ENCODE measurements at regions not wholly inside any gene's neighbourhood (a gene's known extent, or its start where the extent isn't known, plus 50 kb on each side); places are given as distances from the start of the nearest gene placed in this dataset.
"Not testable (repeated sequence)": the region's sequence is repeated elsewhere in the genome, so short reads cannot be mapped to it uniquely, and the experiment has no call there.

DNA sequence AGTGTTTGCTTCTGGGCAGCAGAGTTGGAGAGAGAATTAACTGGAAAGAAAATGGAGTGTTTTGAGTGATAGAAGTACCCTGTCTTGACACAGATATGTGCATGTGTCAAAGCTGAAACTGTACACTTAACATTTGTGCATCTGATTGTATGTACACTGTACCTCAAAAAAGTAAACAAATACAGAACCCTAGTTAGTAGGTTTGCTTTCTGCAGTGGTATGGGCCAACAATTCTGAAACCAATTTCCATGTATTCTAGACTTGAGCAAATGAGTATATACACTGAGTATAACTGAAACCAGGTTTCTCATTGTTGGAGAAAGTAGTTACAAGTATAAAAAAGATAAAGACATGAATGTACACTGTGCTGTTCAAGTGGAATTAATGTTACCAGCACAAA, 52.4 kb downstream of the ELAPOR2 start:
- no peak for DNase-seq

DNA sequence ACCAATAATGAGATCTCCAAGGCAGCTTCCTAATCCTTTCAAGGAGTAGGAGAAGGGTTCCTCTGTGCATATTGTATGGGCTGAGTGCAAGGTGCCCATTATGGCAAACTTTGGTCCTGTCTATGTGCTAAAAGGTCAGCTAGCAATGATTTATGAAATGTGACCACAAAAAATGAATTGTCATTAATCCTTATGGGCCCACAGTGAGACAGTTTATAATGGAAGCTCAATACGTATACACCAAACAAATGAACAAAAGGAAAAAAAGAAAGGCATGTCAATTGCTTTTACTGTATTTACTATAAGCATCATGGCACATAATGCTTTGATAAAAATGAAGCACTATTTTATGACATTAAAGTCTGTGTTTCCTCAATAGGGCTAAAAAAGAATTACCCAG, 54.5 kb downstream of the ELAPOR2 start:
- DNase-seq = no peak

DNA sequence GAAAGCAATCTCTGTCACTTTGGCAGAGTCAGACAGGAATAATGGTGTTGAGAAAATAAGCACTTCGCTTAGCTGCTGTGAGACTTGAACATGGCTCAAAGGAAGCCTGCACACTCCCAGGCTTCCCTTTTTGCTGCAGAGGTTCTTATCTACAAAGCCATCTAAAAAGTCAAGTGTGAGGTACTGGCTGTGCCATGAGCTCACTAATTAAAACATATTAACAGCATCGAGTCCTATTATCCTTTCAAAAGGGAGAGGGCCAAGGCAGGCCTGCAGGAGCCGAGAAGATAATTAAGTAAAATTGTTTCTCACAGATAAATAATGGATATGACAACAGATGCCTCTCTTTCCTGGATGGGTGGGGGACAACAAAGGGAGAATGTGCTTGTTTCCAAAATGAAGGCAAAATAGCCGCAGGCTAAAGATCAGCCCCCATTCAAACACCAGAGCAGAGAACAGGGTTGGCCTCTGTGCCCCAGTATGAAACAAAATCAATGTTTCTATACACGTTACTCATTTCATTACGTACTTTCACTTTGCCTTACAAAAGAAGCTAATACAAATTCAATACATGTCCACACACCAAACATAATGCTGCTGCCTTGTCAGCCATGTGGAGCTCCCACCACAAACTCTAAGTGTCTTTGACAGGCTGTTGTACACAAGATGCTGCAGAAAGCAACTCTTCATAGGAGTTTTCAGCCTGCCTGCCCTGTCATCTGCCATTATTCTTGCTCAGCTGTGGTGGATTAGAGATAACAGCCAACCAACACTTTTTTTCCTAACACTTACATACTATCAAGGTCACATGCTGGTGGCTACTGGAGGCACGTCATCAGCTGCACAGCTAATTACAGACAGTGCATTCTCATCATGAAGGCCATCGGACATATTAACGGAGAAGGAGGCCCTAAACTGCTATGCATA, 55.3 kb downstream of the ELAPOR2 start:
- no peak for DNase-seq

DNA sequence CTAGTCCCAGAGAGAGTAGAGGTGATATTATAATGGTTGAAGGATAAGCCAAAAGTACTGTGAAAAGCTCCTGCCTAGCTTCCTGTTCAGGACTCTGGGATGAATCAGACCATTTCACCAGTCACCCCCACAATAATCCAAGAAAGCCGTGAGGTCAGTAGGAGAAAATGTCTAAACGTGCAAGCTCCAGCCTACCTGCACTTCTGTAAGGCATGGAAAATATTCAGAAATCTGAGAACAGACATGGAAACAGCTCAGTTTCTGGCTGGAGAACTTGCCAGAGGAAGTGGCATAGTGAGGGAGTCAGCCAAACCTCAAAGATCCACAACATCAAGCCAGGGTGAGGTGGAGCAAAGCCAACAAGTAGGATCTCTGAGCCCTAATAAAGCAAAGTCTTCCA, 58.2 kb downstream of the ELAPOR2 start:
- no peak for DNase-seq

DNA sequence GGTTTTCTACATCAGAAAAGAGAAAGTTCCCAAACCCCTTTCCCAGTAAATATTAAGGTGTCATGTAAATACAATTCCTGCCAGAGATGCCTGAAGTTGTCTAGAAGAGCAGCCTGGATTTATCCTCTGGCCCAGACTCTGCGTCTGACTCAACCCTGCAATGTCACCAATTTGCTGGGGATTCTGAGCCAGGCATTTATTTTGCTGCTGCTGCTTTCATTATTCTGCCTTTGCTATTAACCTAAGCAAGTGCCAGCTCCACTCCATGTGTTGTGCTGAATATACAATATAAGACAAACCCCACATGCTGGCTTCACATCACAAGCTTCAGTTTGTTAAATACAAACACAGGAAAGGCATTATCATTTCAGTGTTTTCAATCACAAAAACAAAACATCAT, 59.1 kb downstream of the ELAPOR2 start:
- DNase-seq = no peak

DNA sequence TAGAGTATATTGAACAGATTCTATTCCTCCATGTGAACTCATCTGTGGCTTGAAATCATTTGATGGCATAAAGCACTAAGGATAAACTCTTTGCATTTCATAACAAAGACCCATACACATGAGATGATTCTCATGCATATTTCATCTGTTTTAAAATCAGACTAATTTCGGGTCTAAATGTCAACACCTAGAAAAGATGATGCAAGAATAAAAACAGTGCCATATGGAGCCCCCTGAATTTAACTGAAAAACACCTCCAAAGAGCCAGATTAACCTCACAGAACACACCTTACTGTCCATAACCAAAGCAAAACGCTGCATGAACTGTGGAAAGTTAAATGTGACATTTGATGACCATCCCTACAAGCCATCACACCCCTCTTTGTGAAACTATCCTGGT, 59.7 kb downstream of the ELAPOR2 start:
- DNase-seq = no peak

DNA sequence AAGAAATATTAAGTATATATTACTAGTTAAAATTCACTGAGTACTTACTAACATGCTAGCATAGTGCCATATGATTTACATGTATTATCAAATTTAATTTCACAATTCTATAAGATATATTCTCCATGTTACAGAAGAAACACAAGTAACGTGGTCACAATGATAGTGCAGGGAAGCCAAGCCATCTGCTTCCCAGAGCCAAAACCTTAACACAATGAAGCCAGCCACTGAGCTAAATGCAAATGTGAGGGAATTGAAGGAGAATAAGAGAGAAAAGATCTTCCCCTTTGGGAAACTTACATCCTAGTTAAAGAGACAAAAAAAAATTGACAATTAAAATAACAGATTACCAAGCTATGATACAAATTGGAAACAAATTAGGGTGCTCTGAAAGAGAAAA, 63.6 kb downstream of the ELAPOR2 start:
- no peak for DNase-seq

DNA sequence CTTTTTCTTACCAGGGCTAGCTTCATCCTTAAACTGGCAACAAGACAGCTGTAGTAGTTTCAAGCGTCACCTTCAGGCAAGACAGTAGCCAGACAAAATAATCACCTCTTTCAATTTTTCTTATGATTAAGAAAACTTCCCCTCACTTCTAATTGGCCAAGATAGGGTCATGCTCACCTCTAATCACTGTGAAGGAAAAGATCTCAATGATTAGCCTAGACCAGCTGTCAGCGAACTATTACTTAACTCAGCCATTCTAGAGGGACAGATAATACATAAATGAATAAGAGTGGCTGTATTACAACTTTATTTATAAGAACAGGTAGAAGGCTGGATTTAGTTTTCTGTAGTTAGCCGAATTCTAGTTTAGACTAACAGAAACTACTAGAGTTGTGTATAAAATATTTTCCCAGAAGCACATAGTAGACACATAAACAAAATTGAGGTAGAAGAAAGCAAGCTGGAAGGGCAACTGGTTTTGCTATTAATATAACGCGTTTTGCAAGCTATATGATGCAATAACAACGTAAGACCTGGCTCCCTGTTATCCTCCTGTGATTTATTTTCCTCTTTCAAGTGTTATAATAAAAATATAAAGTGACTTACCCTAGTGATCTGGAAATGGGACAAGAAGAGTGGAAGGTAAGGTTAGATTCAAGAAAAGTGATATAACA, 64.3 kb downstream of the ELAPOR2 start:
- DNase-seq = no peak

DNA sequence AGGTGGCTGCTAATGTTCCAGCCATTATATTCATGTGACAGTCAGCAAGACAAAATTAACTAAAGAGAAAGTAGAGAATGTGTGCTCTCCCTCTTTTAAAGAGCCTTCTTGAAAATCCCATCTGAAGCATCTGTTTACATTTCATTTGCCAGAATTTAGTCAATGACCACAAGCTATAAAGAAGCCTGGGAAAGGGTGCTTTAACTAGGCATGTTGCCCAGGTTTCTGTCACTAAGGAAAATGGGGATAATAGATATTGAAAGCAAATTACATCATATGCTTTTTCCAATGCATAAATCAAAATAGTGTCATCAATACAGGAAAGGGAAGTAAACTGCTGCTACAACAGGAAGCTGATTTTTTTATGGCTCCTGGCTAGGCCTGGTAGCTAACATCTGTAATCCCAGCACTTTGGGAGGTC, 67.7 kb downstream of the ELAPOR2 start:
- no peak for DNase-seq

DNA sequence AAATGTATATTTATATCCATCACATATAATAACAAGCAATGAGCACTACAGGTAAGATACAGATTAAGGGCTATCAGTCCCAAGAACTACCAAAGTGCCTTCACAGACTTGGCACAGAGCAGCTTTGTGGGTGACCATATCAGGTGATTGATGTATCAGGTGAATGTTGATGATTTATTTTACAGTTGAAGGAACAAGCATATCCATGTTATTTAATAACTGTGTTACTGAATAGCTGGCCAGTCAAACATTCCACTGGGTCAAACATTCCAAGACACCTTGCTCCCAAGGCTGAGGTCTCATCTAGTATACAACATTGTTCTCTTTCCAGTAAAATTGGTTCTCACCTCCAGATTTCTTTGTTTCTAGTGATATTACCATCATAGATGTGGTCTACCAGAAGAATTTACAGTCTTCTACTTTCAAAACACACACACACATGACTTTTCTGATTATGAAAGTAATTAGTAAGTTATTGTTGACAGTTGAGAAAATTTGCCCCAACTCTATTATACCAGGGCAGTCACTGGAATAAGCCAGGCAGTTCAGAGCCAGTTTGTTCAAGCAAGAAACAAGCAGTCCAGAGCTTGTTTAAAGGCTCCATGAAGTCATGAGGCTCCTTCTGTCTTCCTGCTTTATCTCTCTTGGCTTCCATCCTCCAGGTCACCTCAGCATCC, 68.2 kb downstream of the ELAPOR2 start:
- no peak for DNase-seq

DNA sequence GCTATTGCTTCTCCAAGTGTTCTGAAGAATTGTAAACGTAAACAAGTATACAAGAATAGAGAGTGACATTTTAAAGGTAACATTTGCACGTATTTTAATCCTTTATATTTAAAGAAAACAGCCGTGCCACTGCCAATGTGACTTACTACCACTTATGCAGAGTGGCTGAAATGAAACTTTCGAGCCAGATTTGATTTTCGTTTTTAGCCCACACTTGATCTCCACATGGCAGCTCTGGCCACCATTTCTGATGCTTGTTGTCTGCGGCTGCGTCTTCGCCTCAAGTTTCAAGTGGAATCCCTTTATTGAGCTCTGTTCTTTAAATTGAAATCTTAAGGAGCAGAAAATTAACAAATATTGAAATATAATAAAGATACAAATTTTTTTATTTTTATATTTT, 70.0 kb downstream of the ELAPOR2 start:
- no peak for DNase-seq

DNA sequence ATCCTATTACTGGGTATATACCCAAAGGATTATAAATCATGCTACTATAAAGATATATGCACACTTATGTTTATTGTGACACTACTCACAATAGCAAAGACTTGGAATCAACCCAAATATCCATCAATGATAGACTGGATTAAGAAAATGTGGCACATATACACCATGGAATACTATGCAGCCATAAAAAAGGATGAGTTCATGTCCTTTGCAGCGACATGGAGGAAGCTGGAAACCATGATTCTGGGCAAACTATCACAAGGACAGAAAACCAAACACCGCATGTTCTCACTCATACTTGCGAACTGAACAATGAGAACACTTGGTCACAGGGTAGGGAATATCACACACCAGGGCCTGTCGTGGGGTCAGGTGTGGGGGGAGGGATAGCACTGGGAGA, 71.6 kb downstream of the ELAPOR2 start:
- DNase-seq = not testable (repeated sequence)

DNA sequence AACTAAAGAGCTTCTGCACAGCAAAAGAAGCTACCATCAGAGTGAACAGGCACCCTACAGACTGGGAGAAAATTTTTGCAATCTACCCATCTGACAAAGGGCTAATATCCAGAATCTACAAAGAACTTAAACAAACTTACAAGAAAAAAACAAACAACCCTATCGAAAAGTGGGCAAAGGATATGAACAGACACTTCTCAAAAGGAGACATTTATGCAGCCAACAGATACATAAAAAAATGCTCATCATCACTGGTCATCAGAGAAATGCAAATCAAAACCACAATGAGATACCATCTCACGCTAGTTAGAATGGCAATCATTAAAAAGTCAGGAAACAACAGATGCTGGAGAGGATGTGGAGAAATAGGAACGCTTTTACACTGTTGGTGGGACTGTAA, 72.1 kb downstream of the ELAPOR2 start:
- DNase-seq = not testable (repeated sequence)

DNA sequence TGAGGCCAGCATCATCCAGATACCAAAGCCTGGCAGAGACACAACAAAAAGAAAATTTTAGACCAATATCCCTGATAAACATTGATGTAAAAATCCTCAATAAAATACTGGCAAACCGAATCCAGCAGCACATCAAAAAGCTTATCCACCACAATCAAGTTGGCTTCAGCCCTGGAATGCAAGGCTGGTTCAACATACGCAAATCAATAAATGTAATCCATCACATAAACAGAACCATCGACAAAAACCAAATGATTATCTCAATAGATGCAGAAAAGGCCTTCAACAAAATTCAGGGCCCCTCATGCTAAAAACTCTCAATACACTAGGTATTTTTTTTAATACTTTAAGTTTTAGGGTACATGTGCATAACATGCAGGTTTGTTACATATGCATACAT, 74.1 kb downstream of the ELAPOR2 start:
- not testable (repeated sequence) for DNase-seq

DNA sequence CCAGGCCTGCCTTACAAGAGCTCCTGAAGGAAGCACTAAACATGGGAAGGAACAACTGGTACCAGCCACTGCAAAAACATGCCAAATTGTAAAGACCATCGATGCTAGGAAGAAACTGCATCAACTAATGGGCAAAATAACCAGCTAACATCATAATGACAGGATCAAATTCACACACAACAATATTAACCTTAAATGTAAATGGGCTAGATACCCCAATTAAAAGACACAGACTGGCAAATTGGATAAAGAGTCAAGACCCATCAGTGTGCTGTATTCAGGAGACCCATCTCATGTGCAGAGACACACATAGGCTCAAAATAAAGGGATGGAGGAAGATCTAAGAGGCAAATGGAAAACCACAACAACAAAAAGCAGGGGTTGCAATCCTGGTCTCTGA, 75.8 kb downstream of the ELAPOR2 start:
- not testable (repeated sequence) for DNase-seq

DNA sequence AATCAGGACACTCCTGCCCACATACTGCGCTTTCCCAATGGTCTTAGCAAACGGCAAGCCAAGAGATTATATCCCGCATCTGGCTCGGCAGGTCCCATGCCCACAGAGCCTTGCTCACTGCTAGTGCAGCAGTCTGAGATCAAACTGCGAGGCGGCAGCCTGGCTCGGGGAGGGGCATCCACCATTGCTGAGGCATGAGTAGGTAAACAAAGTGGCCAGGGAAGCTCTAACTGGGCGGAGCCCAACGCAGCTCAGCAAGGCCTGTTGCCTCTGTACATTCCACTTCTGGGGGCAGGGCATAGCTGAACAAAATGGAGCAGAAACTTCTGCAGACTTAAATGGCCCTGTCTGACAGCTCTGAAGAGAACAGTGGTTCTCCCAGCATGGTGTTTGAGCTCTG, 77.5 kb downstream of the ELAPOR2 start:
- not testable (repeated sequence) for DNase-seq

DNA sequence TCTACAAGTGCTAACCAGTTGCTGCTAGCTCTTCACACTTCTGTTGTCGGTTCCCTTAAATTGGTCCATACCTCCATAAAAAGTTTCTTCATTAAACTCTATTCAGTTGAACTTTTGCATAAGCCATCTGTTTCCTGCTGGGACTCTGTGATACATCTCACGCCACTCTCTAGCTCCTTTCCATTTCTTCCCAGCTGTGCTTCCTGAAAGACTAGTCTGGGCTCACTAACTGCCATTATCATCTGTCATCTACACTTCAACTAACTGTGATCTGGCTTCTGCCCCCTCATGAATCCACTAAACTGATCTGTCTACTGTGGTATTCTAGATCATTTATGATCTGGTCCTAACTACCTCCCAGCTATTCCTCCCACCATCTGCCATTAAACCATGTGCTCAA, 78.3 kb downstream of the ELAPOR2 start:
- no peak for DNase-seq

DNA sequence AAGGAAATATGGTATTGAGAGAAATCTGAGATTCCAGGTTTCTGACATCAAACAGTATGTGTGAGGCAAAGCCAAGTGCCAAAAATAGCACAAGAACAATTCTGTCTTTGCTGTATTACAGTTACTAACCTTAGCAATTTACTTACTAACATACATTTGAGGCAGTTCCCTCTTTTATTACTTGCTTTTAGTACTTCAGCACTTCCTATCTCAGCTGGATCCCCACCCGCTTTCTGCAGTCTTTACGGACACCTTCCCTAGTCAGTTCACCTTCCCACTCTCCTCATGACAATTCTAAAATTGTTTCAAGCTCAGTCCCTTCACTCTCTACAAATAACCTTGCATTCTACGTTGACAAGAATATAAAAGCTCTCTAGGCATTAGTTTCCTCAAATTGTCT, 79.2 kb downstream of the ELAPOR2 start:
- no peak for DNase-seq

DNA sequence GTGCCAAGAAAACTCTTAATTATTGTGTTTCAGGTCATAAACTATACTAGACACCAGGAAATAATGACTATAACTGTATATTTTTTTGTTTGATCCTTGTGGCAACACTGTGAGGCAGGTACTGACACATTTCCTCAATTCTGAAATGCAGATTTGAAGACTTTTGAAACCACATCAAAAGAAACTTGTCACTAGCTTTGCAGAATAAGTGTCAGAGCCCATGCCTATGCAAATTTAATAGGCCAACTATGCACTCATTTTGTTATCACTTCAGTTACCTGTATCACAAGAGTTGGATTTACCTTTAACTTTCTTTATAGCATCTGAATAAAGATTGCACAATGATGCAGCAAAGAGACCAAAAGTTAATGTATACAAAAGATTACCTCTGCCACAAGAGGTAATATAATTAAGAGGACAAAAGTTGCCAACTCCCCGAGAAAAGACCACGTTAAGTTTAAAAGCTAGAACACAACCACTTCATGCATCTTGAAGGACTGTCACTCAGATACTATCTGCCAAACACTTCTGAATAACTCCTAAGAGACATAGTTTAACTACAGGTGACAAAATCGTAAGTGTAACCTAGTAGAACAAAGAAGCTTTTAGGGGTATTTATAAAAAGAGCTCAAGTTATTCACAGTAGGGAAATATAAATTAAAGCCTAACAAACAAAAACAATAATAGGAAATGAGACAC, 80.5 kb downstream of the ELAPOR2 start:
- no peak for DNase-seq

DNA sequence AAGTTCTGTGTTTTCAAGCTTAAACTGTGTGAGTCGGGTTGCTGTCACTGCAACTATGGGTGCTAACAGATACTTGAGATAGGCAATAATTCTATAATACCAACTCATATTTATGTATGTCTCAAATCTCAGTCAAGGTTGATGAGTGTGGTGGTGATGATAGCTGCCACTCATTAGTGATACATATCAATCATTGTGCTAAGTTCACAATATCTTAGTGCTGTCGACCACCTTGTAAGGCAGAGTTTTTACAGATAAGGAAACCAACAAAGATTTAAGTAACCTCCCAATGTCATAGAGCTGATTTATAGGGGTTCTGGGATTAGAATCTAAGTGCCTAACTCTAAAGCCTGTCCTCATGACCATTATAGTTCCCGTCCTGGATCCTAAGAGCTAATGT, 82.5 kb downstream of the ELAPOR2 start:
- no peak for DNase-seq

DNA sequence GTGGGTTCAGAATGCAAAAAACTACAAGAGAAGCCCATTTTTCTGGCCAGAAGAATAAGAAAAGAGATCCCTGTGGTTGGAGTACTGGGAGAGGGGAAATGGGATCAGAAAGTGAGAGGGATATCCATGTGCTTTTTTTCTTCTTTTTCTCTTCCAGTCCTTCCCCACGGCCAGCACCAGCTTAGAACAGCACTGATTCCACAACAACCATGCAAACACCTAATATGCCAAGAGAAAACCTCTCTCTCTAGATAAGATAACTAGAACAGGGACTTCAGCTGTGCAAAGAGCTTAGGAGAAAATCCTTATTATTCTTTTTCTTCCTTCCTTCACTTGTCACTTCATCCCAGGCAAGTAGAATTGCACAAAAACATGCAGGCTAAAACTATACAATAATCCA, 83.5 kb downstream of the ELAPOR2 start:
- no peak for DNase-seq

DNA sequence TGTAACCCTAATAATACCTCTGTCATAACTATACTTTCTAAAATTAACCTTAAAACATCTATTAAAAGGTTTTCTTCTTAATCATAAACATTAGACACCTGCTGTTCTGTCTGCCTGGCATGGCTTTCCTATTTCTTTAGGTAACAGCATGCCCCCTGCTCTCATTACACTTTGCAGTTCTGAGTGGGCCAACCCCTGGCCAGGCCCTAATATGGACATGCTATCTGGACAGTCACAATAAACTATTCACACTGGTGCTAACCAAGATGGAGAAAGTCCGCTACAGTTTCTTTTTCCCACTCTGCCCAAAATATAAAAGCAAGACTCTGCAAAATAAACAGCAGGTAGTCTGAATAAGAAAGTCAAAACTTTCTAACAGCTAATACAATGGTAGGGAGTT, 84.0 kb downstream of the ELAPOR2 start:
- no peak for DNase-seq

DNA sequence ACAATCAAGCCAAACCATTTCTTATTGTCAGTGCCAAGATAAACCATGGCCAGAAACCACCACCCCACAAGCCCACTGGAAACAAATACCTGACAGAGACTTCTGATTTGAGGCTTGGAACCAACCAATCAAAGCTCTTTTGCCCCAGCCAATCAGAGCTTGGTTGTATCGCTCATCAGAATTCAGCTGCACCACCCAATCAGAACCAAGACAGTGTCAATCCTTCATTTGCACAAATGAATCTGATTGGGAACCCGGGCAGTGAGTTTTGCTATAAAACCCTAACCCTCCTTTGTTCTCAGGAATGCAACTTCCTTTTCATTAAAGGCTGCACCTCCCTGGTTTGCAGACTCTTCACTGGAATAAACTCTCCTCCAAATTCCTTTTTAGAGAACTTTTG, 87.4 kb downstream of the ELAPOR2 start:
- DNase-seq = no peak
